ENCODE measurements at regions not wholly inside any gene's neighbourhood (a gene's known extent, or its start where the extent isn't known, plus 50 kb on each side); places are given as distances from the start of the nearest gene placed in this dataset.
A peak's percentile ranks its signal among the peaks of the same experiment; 100 is the strongest.
"Not testable (repeated sequence)": the region's sequence is repeated elsewhere in the genome, so short reads cannot be mapped to it uniquely, and the experiment has no call there.

- Histone ChIP-seq H3K9ac (ENCODE audit: low read depth, low read length) (no peak overlapping the region), H3K27ac (ENCODE audit: low read depth, low read length) (no peak overlapping the region), H3K36me3 (ENCODE audit: insufficient read depth, low read length) (peaks cover 23% of the 10 kb centered on the region), H3K9me3 (ENCODE audit: insufficient read depth, low read depth, low read length) (no peaks in the 10 kb centered on the region), H3K4me1 (ENCODE audit: insufficient read depth, low read length) (no peaks in the 10 kb centered on the region), H3K27me3 (ENCODE audit: insufficient read depth, low read length) (no peaks in the 10 kb centered on the region), H3K4me3 (ENCODE audit: low read length) (no peak overlapping the region)
- 94% methylated on average over 5 of the region's 6 CpGs for WGBS
Observed at GRCh38 chr6:27700337-27700736, 211.9 kb downstream of the OR2B2 start.

DNA sequence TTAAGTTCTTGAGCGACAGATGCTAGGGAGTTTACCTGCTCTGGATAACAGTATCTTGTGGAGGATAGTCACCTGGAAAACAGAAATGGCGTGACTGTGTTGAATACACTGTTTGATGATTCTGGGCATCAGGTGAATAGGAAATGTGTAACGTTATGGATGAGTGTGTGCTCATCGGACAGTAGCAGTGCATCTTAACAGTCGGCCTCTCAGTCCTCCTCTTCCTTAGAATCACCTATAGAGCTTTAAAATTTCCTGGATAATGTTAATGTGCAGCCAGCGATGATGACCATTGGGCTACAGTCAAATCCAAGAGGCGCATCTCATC lies 217.7 kb downstream of the OR2B2 start:
- Histone ChIP-seq H3K27ac (ENCODE audit: low read depth, low read length) (no peak overlapping the region), H3K4me1 (ENCODE audit: insufficient read depth, low read length) (0 out of 2 replicates have a peak, but pooled peaks cover 3% of the 10 kb centered on the region), H3K9ac (ENCODE audit: low read depth, low read length) (peak overlapping the region; percentile 71), H3K36me3 (ENCODE audit: insufficient read depth, low read length) (no peaks in the 10 kb centered on the region), H3K4me3 (ENCODE audit: low read length) (peak overlapping the region; percentile 84), H3K27me3 (ENCODE audit: insufficient read depth, low read length) (no peaks in the 10 kb centered on the region), H3K9me3 (ENCODE audit: insufficient read depth, low read depth, low read length) (no peaks in the 10 kb centered on the region)
- WGBS, result 49% methylated on average over 7 of the region's 7 CpGs

DNA sequence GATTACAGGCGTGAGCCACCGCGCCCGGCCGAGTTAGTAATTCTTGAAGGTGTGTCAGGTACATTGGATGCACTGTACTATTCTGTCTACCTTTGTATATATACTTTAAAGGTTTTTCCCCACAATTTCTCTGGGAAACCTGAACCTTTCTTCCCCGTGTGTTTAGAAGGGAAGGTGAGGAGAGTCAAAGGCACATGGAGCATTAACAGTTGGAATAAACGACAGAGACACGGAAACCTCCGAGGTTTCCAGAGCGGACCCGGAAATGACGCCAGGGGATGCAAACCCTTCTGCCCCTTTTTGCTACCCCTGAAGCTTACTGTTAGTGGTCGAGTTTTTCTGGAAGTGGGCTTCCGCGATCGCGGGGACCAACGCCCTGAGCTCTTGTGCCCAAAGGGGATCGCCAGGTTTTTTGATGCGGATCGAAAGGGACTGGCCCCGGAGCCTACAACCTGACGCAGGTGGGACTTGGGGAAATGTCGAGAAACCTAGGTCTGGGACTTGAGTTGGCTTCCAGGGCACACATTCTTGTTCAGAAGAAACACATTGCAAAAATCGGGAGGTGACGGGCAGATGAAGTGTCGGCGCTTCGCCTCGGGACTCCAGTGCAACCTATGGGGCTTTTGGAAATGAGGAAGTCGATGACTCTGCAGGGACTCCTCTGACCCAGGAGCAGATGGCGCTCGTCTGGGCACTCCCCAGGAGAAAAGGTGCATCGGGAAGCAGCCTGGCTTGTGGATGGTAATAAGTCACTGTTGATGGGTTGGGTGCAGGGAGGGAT lies 218.2 kb downstream of the OR2B2 start:
- WGBS, result 2% methylated on average over 34 of the region's 34 CpGs
- Histone ChIP-seq H3K9me3 (ENCODE audit: insufficient read depth, low read depth, low read length) (no peaks in the 10 kb centered on the region), H3K9ac (ENCODE audit: low read depth, low read length) (peak overlapping the region; percentile 71), H3K27me3 (ENCODE audit: insufficient read depth, low read length) (no peaks in the 10 kb centered on the region), H3K27ac (ENCODE audit: low read depth, low read length) (peak overlapping the region; percentile 48; the same call in 1 of the 2 replicates), H3K36me3 (ENCODE audit: insufficient read depth, low read length) (no peaks in the 10 kb centered on the region), H3K4me1 (ENCODE audit: insufficient read depth, low read length) (0 out of 2 replicates have a peak, but pooled peaks cover 3% of the 10 kb centered on the region), H3K4me3 (ENCODE audit: low read length) (peak overlapping the region; percentile 84)

GRCh38 chr6:27692133-27692532 lies 219.2 kb upstream of the ZNF184 start:
- not testable (repeated sequence) for H3K36me3 ChIP-seq (ENCODE audit: insufficient read depth, low read length); H3K4me3 ChIP-seq (ENCODE audit: low read length); H3K27me3 ChIP-seq (ENCODE audit: insufficient read depth, low read length); H3K9me3 ChIP-seq (ENCODE audit: insufficient read depth, low read depth, low read length); H3K4me1 ChIP-seq (ENCODE audit: insufficient read depth, low read length); H3K9ac ChIP-seq (ENCODE audit: low read depth, low read length); H3K27ac ChIP-seq (ENCODE audit: low read depth, low read length)
- WGBS, result 94% methylated on average over 10 of the region's 10 CpGs

- H3K9ac ChIP-seq (ENCODE audit: low read depth, low read length), result peak overlapping the region; percentile 16; the same call in 1 of the 2 replicates
- H3K27ac ChIP-seq (ENCODE audit: low read depth, low read length), result no peak overlapping the region
- H3K9me3 ChIP-seq (ENCODE audit: insufficient read depth, low read depth, low read length), result no peaks in the 10 kb centered on the region
- no peaks in the 10 kb centered on the region for H3K4me1 ChIP-seq (ENCODE audit: insufficient read depth, low read length)
- H3K36me3 ChIP-seq (ENCODE audit: insufficient read depth, low read length), result no peaks in the 10 kb centered on the region
- WGBS, result under 1% methylated on average over 25 of the region's 28 CpGs
- H3K4me3 ChIP-seq (ENCODE audit: low read length), result peak overlapping the region; percentile 88
- H3K27me3 ChIP-seq (ENCODE audit: insufficient read depth, low read length), result no peaks in the 10 kb centered on the region
Observed at GRCh38 chr6:27688014-27688586, 215.2 kb upstream of the ZNF184 start.

DNA sequence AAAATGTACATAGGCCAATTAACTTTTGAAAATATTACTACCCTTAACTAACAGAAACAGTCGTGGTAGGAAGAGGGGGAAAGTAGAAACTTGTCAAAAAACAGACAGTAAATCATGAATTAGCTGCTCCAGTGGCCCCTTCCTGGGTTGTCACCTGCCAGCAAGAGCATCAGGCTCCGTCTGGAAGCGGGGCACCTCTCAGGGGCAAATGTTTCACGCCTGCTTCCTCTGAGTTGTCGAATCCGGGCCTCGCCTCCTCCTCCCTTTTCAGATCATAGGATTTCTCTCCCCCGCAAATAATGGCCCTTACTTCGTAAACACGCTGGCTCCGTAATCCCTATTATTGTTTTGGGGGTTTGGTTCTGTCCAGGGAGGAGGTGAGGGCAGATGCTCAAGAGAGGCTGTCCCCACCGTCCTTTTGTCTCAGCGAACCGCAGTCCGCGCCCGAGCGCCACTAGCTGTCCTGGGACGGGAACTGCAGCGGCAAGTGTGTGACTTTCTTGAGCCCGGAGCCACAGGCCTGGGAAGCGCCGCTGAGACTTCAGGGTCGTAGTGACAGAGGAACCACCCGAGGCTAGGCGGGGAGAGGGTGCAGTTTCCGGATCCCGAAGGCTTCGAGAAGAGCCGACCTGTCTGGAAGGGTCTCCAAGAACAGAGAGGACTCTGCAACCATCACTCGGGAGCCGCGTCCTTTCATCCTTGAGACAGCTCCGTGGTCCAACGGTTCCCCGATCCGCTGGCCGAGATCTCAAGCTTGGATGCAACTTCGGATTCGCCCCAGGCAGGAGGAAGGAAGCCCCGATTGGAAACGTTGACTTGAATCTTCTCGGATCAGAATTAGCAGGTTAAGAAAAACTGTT lies 214.5 kb upstream of the ZNF184 start:
- no peaks in the 10 kb centered on the region for H3K9me3 ChIP-seq (ENCODE audit: insufficient read depth, low read depth, low read length)
- no peaks in the 10 kb centered on the region for H3K36me3 ChIP-seq (ENCODE audit: insufficient read depth, low read length)
- peak overlapping the region; percentile 88 for H3K4me3 ChIP-seq (ENCODE audit: low read length)
- no peaks in the 10 kb centered on the region for H3K4me1 ChIP-seq (ENCODE audit: insufficient read depth, low read length)
- WGBS, result under 1% methylated on average over 42 of the region's 43 CpGs
- H3K27me3 ChIP-seq (ENCODE audit: insufficient read depth, low read length), result no peaks in the 10 kb centered on the region
- peak overlapping the region; percentile 16; the same call in 1 of the 2 replicates for H3K9ac ChIP-seq (ENCODE audit: low read depth, low read length)
- H3K27ac ChIP-seq (ENCODE audit: low read depth, low read length), result no peak overlapping the region

- 89% methylated on average over 8 of the region's 8 CpGs for WGBS
- no peak overlapping the region for H3K27ac ChIP-seq (ENCODE audit: low read depth, low read length)
Observed at GRCh38 chr6:27685279-27685678, 212.4 kb upstream of the ZNF184 start.

GRCh38 chr6:27684264-27685211 lies 211.6 kb upstream of the ZNF184 start:
- 42% methylated on average over 34 of the region's 34 CpGs for WGBS
- H3K27ac ChIP-seq (ENCODE audit: low read depth, low read length), result no peak overlapping the region
- no peaks in the 10 kb centered on the region; the same call in 1 of the 2 replicates for H3K4me1 ChIP-seq (ENCODE audit: insufficient read depth, low read length)
- no peaks in the 10 kb centered on the region for H3K9me3 ChIP-seq (ENCODE audit: insufficient read depth, low read depth, low read length)
- H3K4me3 ChIP-seq (ENCODE audit: low read length), result peak overlapping the region; percentile 29
- no peaks in the 10 kb centered on the region for H3K36me3 ChIP-seq (ENCODE audit: insufficient read depth, low read length)
- peaks cover 27% of the 10 kb centered on the region for H3K27me3 ChIP-seq (ENCODE audit: insufficient read depth, low read length)
- H3K9ac ChIP-seq (ENCODE audit: low read depth, low read length), result no peak overlapping the region

More at GRCh38 chr6:27685279-27685678, 212.4 kb upstream of the ZNF184 start:
- H3K9ac ChIP-seq (ENCODE audit: low read depth, low read length), result no peak overlapping the region
- H3K36me3 ChIP-seq (ENCODE audit: insufficient read depth, low read length), result no peaks in the 10 kb centered on the region
- H3K9me3 ChIP-seq (ENCODE audit: insufficient read depth, low read depth, low read length), result no peaks in the 10 kb centered on the region
- H3K4me1 ChIP-seq (ENCODE audit: insufficient read depth, low read length), result no peaks in the 10 kb centered on the region
- peaks cover 19% of the 10 kb centered on the region for H3K27me3 ChIP-seq (ENCODE audit: insufficient read depth, low read length)
- no peak overlapping the region for H3K4me3 ChIP-seq (ENCODE audit: low read length)

GRCh38 chr6:27679964-27680694 lies 207.2 kb upstream of the ZNF184 start:
- H3K36me3 ChIP-seq (ENCODE audit: insufficient read depth, low read length), result no peaks in the 10 kb centered on the region
- H3K27me3 ChIP-seq (ENCODE audit: insufficient read depth, low read length), result peaks cover 65% of the 10 kb centered on the region
- H3K27ac ChIP-seq (ENCODE audit: low read depth, low read length), result no peak overlapping the region
- WGBS, result 3% methylated on average over 42 of the region's 47 CpGs
- no peaks in the 10 kb centered on the region for H3K9me3 ChIP-seq (ENCODE audit: insufficient read depth, low read depth, low read length)
- no peak overlapping the region for H3K9ac ChIP-seq (ENCODE audit: low read depth, low read length)
- H3K4me1 ChIP-seq (ENCODE audit: insufficient read depth, low read length), result no peaks in the 10 kb centered on the region; the same call in 1 of the 2 replicates
- H3K4me3 ChIP-seq (ENCODE audit: low read length), result peak overlapping the region; percentile 65

All from HUES64 (cell line).